Ecto neural progenitor cell (in vitro differentiated cells): ENCODE measurements at regions not wholly inside any gene's neighbourhood (a gene's known extent, or its start where the extent isn't known, plus 50 kb on each side); places are given as distances from the start of the nearest gene placed in this dataset.
"Not testable (repeated sequence)": the region's sequence is repeated elsewhere in the genome, so short reads cannot be mapped to it uniquely, and the experiment has no call there.

Experiments
- DNase-seq: peaks from one replicate; pipeline ENCODE4 v3.0.0-alpha.2; 2018; ENCODE audit warnings: low spot score

DNA sequence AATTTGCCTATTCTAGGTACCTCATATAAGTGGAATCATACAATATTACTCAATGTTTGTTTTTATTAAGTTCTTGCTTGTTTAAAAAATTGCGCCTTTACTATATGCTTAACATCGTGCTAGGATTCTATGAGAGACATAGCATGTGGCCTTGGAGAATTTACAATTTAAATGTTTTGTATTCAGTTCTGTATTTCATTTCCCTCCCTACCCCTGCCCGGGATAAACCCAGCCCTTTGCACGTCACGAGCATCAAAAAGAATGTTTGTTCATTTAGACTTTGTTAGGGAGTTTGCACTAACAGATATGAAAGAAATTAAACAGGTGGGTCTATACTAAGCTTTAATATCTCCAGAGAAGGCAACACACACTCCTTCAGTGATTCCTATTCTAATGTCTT is 75.7 kb downstream of the C18orf54 start:
- no peak for DNase-seq

DNA sequence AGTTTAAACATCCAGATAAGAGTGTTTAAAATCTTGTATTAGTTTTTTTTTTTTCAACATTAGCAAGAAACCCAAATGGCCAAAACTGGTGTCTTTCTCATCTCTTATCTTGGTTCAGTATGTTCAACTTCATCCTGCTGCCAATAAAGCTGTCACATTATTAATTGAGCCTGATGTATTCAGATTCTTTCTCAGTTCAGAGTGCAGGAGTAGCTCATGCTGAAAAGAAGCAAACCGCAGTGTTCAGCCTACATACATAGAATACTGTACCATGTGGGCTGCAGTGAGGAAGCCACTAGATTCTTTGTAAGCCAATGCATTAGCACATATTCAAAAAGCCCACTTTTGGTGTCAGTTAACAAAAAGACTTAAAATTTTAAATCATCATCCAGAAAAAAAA is 76.2 kb downstream of the C18orf54 start:
- no peak for DNase-seq

DNA sequence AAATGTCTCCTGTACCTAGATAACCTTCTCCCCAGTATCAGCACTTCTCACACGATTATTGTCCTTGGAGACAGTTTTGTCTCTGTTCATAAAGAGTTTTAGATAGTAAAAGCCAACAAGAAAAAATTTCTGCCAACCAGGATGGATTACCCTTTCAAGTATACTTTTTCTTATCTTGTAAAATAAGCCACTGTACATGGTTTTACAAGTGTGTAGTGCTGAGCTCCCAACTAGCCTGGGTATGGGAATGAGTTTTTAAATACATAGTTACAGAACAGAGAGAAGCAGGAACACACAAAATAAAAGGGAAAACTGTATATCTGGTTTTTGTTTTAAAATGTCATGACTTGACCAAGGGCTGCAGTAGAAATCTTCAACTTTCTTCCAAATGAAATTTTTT is 76.7 kb downstream of the C18orf54 start:
- DNase-seq: no peak

DNA sequence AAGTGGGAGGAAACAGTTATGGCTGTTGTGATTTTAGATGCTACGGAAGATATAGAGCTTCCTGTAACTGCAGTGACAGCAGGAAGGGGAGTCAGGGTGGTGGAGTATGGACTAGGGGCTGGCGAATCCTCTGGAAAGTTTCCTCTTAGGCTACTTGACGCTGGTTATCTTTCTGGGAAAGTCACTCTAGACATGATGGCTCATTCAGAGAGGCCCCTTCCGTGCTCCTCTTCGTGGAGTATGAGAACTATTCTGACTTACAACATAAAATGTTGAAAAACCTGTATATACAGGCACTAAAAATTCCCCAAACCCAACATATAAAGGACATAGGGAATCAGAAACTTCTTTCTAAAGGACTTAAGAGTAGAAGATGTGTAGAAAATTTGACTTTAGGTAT is 78.8 kb downstream of the C18orf54 start:
- no peak for DNase-seq

DNA sequence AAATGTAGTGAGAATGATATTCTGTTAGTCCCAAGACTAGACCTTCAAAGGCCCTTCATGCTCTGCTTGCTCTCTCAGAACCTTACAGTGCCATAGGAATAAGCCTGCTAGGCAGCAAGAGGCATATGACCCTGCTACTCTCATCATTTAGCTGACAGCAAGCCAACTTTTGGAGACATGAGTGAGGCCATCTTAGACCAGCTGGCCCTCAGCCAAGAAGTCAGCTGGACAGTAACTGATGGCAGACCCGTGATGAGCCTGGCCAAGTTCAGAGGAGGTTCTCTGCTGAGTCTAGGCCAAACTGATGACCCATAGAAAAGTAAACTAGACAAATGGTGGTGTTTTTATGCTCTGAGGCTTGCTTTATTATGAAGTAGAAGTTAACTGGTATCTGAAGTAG is 82.6 kb downstream of the C18orf54 start:
- no peak for DNase-seq

DNA sequence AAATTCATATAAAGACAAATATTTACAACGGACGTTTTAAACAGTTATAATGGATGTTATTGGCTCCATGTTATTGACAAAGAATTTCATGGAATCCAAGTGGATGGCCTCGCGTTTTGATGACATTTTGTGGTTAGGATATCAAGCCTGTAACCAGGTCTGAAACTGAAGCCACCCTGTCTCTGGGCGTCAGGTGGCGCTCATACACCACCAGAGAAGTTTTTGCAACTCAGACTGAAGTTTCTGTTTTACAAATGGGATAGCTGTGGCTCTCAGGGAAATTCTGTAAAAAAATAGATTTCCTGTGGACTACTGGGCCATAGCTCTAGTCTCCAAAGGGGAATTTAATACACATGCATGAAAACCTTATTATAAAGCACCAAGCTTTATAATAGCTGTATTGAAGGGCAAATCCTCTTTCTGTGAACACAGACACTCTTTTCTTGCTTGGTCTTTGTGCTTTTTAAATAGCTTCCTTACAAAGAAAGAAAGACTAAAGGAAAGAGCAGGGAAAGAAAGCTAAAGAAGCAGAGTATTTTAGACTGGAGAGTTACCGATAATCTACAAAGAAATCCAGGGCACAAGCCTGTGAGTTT is 86.7 kb downstream of the C18orf54 start:
- DNase-seq: peak; percentile 73

DNA sequence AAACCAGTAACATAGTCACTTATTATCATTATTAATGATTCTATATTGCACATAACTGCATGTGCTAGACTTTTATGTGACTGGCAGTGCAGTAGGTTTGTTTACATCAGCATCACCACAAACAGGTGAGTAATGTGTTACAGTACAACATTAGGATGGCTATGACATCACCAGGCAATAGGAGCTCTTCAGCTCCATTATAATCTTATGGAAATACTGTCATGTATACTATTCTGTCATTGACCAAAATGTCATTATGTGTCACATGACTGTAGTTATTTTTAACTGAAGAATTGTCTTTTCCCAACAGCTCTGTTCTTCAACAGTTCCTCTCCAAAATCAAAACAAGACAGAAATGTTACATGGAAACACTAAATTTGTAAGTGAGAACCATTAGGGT is 96.3 kb downstream of the C18orf54 start:
- no peak for DNase-seq

DNA sequence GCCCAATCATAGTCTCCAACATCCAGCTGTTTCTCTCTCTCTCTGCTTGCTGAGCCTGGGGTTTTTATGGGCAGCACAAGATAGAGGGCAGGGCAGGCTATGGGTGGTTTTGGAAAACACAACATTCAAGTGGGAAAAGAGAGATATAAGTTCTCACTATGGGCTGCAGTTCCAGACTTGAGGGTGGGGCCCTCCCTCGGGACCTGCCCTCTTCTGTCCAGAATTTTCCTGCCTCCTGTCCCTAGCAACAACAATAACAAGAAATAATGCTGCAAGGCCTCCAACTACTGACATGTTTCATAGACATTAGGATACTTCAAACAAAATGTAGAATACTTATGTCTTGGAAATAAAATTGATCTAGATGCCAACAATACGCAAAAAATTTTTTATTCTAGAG is 107.8 kb downstream of the C18orf54 start:
- DNase-seq: no peak

DNA sequence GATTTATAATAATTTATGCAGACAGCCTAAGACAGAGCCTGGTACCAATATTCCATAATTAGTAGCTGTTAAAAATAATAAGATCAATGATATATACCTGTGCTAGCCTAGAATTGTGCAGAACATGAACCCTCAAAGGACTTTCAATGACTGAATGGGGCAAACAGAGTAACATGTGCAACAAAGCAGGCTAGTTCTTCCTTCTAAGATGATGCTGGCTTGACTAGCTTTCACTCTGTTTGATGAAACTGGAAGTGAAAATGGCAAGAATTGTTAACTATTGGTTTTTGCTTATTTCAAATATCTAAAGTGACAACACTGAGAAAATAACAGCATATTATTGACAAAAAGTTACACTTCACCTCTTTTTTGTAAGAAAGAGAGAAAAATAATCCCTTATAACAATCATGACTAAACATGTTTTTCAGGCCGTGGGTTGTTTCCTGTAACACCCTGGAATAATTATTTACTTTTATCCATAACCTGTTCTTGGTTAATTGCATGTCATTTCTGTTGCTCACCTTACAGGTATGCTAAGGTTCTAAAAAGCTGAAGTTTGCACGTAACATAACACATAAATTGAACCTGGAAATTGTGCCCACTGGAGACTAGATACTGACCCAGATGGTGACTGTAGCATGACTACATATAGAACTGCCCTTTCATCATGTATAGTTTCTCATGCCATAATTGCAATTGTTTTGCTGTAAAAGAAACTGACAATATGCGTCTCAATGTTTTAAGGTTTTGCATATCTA is 108.7 kb downstream of the C18orf54 start:
- no peak for DNase-seq

DNA sequence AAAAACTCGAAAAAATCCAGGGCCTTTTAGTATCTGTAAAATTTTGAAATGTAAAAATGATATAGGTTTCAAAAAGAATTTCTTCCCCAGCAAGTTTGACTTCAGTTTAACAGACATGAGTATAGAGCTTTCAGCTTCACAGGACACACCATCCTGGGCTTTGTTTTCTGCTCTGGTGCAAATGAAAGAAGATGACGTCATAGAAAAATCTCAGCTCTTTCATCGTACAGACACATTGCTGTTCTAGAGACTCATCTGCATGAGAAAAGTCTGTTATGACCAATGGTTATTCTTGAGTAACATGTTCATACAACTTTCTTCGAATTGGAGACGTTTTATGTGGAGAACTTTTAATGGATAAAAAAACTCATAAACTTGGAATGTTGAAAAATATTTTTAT is 111.7 kb upstream of the DYNAP start:
- no peak for DNase-seq

DNA sequence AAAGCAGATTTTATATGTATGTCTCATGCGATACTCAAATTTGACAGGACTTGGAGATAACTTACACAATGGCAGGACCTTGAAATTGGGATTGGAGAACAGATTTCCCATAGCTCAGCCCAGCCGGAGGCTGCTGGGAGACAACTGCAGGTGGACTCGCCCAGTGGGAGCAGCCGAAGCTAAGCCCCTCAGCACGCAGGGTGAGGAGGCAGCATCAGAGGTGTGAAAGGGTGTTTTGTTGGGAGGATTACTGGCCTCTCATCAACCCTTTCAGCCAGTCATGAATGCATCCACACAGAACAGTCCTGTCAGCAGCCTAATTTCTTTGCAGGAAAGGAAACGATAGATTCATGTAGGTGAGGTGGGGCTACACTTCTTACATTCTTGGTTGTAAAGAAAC is 110.4 kb upstream of the DYNAP start:
- peak; percentile 54 for DNase-seq

DNA sequence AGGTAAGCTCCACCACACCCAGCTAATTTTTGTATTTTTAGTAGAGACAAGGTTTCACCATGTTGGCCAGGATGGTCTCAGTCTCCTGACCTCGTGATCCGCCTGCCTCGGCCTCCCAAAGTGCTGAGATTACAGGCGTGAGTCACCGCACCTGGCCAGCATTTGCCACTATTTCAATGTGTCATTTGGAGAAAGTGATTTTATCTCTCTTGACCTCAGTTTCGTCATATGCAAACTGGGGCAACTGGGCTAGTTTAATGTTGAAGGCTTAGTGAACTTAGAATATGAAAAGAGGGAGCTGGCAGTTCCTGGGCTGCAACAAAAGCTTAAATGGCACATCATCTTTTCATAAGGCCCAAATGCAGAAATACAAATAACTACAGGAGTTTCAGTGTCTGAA is 88.6 kb upstream of the DYNAP start:
- DNase-seq: not testable (repeated sequence)

DNA sequence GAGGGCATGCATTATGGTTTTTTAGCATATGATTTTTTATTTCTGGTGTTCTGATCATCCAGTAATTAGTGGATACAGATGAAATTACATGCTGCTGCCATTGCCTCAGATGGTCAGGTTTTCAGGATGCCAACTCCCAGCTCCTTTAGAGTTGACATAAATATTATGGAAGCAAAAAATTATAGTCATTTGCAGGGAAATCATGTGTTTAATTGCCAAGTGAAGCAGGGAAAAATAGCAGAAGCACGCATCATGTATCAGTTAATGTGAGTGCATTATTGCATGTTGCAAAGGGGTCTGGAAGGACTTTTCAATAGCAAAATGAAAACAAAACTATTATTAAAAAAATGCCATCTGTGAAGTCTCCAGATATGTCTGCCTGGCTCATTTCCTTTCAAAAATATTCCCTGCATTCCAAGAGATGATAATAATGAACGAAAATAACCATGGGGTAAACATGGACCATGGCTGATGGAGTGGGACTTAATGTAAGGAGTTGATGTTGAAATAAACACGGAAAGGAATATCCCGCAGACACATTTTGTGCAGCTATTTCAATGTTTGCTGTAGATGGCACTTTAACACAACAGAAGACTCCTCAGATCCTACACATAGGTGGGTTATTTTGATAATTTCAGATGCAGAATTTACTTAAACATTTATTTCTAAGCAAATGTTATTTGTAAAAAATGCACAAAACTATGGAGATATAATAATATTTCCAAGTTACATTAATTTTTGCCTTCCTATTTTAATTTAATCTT is 87.7 kb upstream of the DYNAP start:
- DNase-seq: no peak

DNA sequence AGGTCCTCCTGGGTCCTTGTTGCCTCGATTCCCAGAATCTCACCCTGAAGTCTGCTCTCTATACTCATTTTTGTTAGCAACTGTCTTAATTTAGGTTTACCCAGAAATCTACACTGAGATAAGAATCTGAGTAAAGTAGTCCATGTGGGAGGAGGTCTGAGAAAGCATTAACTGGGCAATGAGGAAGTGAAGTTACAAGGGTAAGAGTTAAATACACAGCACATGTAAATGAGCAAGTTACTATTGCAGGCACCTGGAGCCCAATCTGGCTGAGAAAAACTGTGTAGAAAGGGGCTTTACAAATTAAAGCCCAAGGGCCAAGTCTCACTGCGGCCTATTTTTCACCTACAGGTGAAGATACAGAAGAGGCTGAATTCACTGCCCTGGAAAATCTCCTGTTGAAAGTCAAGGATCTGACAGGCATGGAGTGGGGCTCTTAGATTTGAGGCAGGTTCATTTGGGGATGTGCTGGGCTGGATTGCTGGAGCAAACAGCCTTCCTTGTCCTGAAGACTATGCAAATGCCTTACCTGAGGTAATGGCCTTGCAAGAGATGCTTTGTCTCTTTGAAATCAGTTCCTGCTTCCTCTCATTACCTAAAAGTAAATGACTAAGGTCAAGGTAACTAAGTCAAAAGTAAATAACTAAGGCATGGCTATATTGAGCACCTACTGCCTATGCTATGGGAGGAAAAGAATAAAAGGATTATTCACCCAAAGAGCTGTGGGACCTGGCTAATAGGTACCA is 84.4 kb upstream of the DYNAP start:
- no peak for DNase-seq

DNA sequence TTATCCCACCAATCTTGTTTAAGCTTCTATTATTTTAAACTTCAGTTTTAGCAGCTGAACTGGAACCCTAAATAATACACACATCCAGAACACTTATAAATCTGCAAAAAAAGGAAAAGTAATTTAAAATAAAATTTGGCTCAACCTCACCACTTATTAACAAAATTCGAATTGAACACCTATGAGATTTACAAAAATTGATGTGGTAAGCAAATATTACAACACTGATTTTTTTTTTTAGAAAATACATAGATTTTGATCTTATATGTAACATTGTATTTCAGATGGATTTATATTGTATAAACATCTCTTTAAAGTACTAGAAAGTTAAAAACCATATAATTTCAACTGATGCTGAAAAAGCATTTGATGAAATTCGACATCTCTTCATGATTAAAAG is 81.3 kb upstream of the DYNAP start:
- no peak for DNase-seq

DNA sequence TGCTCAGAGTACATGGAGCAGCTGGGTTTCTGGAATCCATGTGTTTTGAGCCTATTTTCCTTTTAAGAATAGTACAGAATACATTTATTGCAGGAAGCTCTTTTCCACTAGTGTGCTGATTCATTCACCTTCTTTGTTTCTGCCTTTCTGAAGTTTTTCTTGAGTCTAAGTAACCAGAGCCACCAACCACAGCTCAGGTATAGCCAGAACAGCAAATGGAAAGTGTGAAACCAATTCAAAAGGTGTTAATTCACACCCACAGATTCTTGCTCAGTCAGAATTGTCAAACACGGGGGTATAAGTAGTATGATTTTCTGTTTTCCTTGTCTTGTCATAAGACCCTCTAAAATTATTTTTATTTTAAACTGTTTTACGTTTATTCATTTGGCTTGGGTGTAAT is 75.9 kb upstream of the DYNAP start:
- DNase-seq: no peak

DNA sequence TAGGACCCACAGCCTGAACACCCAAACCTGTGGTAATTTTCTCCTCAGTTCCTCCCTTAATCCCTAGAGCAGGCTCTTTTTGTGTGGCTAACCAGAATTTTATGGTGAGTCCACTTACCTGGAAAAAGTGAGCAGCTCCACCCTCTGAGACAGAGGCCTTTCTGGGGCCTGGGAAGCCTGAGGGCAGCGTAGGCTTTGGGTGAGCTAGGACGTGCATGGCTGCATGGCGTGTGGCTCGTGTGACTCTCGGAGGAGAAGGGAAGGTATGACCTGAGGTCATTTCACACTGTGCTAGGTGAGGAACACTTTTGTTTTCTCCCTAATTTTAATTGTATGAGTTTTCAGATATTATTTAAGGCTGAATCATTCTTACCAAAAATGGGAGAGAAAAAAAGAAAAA is 73.5 kb upstream of the DYNAP start:
- no peak for DNase-seq

DNA sequence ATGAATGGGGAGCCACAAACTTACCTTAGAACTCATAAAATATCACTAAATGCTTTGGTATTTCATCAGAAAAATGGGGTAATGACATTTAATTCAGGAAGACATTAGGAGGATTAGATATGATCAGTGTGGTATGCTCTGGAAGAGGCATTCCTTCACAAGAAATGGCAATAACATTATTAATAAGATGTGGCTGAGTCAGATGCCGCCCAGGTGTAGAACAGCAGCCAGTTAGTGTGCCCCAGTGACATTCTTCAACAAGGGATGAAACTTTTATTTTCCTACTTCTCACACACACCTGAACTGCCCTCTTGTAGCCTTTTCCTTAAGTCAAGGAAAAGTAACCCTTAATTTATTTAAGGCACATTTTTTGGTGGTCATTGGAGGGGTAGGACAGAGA is 69.2 kb upstream of the DYNAP start:
- no peak for DNase-seq

DNA sequence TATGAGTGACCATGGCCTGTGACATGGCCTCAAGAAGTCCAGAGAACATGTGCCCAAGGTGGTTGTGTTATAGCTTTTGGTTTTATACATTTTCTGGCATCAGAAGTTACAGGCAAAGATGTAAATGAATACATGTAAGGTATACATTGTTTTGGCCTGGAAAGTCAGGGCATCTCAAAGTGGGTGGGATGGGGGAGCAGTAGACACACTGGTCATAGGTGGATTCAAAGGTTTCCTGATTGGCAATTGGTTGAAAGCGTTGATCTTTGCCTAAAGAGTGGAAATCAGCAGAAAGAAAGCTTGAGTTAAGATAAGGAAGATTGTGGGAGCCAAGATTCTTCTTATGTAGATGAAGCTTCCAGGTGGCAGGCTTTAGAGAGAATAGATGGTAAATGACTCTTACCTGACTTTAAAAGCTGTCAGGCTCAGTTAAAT is 62.1 kb upstream of the DYNAP start:
- no peak for DNase-seq

DNA sequence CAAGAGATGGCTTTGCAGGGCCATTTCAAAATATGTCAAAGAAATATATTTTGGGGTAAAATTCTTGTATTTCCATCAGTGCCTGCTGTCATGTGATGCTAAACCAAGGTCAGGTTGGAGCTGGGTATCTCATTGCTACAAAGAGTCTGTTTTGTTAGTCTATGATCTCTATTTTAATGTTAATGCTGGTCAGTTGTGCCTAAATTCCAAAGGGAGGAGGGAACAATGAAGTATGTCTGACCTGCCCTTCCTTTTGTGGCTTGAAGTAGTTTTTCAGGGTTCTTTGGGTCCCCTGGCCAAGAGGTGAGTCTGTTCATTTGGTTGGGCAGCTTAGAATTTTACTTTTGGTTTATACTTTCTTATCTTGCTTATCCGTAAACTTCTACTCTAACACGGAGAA is 61.6 kb upstream of the DYNAP start:
- no peak for DNase-seq

DNA sequence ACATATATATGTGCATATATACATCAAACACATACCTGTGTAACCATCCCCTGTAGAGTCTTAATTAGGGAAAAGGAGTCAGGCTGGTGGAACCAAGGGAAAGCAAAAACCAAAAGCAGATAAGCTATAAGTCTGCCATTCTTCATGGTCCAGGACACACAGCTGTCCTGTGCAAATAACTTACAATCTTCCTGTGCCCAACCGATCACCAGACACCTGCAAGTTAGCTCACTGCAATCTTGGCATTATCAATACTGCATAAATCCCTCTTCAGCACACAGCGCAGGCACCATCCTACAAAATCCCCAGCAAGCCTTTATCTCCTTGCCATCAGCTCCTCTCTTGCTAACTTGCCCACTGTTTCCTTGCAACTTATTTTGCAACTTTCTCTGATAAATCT is 60.8 kb upstream of the DYNAP start:
- no peak for DNase-seq

DNA sequence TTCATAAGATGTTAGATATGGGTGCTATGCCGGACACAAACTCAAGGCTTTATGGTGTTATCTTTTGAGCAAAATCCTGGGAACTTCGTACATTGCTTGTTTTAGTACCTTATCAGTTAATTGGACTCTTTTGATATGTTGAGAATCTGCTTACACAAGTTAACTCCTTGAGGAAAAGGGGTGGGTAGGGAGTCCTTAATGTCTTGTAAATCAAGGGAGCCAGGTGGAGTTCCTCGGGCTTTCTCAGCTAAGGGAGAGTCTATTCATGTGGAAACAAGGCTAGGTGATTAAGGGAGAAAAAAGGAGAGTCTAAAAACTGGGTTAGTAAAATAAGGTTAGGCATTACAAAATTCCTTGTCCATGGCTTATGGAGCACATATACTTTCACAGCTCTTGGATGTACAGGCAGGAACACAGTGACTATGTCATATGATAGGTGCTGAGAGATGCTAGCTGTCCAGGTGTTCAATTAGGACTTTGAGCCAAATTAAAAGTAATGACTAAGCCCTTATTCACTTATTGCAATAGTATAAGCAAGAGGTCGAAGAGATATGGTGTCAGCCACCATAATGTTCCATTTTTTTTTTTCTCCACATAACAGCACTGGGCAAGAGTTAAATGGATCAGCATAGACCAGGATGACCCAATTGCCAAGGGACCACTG is 59.5 kb upstream of the DYNAP start:
- no peak for DNase-seq
